ENCODE measurements at regions not wholly inside any gene's neighbourhood (a gene's known extent, or its start where the extent isn't known, plus 50 kb on each side); places are given as distances from the start of the nearest gene placed in this dataset.

DNA sequence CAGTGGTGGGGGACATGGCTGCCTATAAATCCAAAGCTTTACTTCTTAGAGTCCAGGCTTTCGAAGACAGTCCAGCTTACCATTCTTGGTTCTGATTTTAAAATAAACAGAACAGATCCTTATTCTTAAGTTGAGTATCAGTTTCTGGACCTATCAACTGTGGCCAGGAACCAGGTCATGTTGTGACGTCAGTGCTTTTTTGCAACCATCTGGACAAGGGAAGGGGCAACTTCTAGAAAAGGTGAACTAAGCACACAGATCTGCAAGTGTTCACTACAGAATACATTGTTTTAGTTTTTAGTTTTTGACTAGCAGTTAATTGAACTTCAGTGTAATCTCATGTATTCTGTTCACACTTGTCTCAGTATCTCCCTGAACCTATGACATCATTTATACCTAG lies 326.0 kb upstream of the MGAT5 start:
- no peak for TF ChIP-seq POLR2A (IDR thresholded peaks at IDR 0.05)
- TF ChIP-seq POLR2AphosphoS5 (IDR thresholded peaks at IDR 0.05) = no peak
